HG03066 (cell line): ENCODE measurements at regions not wholly inside any gene's neighbourhood (a gene's known extent, or its start where the extent isn't known, plus 50 kb on each side); places are given as distances from the start of the nearest gene placed in this dataset.
A peak's percentile ranks its signal among the peaks of the same experiment; 100 is the strongest.

Experiments
- ATAC-seq: cut with Tn5 transposase; IDR thresholded peaks from one replicate; pipeline ENCODE4 v1.9.1; 2021; ENCODE audit warnings: low read depth; ENCODE audit not compliant: unreplicated experiment

- no peak for ATAC-seq
Observed at GRCh38 chr1:224846119-224846907, 83.2 kb upstream of the DNAH14 start.

- ATAC-seq, result no peak
Observed at GRCh38 chr1:224850446-224850845, 79.0 kb upstream of the DNAH14 start.

DNA sequence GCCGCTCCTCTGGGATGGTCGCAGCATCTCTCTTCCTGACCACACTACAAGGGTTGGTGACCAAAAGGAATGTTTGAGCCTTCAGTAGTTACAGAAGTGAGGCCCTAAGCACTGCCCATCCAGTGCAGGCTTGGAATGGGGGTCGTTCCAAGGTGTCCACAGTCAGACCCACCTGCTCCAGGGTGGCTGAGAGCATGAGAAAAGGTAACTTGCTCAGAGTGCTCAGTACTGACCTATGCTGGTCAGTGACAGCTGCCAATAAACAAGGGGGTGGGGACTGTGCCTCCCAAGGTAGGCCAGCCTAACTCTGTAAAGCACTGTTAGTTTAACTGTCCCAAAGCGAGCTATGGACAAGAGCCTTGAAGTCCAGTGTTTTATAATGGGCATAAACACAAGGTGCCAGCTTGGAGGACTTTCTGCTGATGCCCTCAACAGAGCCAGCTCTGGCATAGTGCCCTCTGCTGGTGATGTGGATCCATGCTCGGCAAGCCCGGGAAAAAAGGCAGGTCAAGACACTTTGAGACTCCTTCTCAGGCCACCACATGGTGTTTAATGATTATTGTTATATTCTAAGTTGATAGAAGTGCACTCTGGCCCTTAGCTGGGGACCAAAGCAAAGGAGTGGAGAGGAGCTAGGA lies 78.1 kb upstream of the DNAH14 start:
- peak; percentile 77 for ATAC-seq

DNA sequence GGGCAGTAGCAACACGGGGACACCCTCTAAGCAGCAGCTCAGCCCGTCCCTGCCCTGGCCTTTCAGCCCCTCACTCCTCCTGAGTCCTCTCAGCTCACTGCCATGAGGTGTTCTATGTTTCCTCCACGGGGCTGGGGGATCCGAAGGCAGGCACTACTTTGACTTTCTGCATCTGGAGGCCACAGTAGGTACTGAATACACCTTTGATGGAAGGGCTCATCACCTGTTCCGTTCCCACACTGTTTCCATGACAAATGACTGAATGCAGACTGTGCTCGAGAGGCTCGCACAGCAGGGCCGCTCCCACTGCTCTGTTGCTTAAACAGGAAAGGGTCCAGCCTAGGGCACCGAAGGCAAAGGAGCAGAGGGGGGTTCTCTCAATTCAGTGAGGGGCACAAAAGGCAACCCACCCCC lies 77.6 kb upstream of the DNAH14 start:
- peak; percentile 35 for ATAC-seq

GRCh38 chr1:224852901-224853568 lies 76.4 kb upstream of the DNAH14 start:
- no peak for ATAC-seq

GRCh38 chr1:224856973-224857372 lies 72.5 kb upstream of the DNAH14 start:
- ATAC-seq, result no peak

- no peak for ATAC-seq
Observed at GRCh38 chr1:224859651-224860050, 69.8 kb upstream of the DNAH14 start.

DNA sequence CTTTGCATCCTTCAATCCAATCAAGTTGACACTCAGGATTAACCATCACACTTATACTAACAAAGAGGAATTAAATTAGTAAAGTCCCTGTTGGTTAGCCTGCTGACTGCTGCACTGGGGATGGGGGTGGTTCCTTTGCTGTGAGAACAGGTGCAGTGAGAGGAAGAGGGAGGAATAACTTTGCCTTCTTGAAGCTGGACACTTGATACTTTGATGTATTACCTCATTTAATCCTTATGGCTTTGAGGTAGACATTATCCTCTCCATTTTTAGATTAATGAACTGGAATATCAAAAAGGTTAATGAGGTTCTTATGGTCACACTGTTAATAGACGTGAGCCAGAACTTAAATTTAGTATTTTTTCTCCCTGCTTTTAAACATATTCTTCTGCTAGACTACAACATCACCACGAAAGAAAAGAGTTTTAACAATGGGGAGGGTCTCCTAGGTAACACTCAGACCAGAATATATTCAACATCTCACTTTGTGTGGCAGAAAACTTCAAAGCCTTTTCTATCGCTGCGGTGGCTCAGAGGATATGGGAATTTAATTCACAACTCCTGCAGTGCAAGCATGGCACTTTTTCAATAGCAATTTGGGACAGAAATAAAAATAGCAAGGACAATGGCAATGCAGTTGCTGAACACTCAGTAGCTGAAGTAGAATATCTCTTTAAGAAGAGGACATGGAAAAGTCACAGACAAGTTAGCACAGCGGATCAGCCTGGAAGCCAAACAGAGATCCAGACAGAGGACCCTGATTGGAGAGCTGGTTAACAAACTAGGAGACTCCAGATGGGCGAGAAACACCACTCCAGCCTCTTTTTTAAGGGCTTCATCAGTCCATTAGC lies 68.8 kb upstream of the DNAH14 start:
- no peak for ATAC-seq

DNA sequence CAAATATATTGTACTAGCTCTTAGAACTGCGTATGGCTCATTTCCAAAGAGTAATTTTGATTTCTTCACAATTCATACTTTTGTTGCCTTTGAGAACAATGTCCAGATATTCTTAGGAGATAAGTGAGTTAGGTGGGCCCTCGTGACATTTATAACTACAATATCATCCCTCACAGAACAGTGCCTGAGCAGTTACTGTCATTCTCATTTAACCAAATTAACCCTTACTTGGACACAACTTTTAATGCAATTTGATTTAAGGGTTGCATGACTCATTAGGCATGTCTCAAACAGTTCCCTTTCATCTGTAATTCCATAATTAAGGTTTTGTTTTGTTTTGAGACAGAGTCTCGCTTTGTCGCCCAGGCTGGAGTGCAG lies 68.1 kb upstream of the DNAH14 start:
- no peak for ATAC-seq

- ATAC-seq, result no peak
Observed at GRCh38 chr1:224863486-224863885, 66.0 kb upstream of the DNAH14 start.

DNA sequence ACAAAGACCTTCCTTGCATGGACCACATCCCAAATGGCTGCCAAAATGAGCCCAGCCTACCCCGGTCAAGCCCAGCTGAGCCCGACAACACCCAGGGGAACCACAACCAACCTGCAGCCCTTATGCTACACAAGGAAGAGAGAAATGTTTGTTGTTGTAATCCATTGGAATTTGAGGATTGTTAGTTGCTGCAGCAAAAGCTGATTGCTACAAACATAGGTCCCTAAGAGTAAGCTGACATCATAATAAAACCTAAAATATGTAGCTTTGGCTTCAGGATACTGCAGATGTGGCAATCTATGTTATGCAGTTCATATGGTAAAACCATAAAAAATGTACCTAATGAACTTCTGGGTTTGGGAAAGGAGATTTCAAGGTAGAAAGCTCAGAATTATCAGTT lies 65.5 kb upstream of the DNAH14 start:
- no peak for ATAC-seq

- no peak for ATAC-seq
Observed at GRCh38 chr1:224865510-224865909, 64.0 kb upstream of the DNAH14 start.

DNA sequence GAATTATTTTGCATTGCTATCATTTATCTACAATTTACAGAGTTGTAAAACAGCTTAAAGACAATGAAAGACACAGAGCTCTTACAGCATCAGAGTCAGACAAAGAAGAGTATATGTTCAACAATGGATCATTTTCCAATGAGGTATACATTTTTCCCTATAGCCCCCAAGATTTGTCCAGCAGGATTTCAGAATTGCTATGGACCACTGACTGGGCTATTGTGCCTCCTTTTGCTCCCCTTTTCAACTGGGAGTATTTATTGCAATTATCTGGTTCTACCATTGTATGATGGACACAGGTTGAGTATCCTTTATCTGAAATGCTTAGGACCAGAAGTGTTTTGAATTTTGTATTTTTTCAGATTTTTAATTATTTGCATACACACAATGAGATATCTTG lies 62.5 kb upstream of the DNAH14 start:
- no peak for ATAC-seq

DNA sequence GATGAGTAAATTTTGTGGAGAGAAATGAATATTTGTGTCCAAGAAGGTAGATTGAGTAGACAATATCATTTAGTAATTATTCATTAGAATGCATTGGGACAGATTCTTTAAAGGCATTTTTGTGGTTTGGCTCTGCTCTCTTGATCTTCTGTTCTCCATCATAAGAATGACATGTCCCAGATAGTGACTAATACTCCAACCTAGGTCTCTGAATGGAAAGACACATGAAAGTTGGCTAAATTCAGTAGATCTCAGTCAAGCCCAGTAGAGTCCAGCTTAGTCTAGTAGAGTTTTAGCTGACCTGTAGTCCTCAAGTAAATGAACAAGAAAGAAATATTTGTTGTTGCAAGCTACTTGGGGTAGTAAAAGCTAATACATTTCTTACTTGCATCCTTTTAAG lies 61.8 kb upstream of the DNAH14 start:
- no peak for ATAC-seq

DNA sequence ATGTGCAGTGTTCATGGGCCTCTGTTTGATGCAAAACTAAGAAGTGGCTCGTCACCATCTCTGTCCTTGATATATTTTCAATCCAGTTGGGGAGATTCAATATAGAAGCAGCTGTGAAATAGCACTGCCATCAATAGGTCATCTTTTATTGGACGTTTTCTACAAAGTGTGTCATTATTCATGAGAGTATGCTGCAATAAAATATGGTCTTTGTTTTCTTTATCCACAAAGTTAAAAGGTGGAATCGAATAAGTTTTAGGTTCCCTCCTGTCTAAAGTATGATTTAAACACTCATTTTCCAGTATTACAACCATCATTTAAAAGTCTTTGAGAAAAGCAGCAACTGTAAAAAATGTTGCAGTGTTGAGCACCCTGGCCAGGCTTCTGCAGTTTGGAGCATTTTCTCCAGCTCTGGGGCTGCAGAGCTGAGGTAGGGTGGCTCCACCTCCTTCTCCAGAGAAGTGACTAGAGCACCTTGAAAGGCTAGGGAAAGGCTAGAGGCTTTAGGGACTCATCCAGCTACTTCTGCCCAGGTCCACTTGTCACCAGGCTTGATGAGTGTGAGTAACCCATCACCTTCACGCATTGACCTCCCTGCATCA lies 56.5 kb upstream of the DNAH14 start:
- ATAC-seq, result no peak

DNA sequence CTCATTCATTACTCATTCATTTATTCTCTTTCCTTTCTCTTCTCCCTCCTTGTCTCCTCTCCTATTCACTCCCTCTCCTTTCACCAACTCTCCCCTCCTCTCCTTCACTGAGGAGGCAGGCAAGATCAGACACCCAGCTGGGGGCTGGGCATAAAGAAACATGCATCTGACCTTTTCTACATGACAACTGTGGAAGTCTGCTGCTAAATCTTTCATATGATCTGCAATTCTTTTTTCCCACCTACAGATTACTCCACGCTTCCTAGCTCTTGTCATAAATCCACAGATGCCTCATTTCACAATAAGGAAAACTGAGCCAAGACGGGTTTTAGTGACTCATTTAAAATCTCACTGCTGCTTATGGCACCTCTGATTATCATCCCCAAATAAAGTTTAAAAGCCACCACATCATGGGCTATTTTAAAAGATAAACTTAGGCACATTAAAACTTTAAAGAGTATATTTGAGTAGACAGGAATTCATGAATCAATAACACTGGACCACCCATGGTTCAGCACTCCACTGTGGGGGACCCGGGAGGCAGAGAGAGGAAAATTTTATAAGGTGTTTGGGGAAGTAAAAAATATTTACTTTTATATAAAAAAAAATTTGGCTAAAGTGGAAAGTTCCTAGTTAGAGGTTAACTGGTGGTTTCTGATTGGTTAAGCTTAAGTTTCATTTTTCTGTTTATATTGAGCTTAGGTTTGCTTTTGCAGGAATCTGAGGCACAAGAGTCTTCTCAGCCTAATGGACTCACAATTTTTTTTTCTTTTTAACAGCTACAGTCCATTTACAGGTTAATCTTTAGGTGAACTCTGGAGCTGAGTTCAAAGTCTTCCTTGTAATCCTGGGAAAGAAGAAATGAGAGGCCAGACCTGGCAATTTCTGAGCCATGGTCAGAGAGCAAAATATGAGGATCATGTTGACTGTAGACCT lies 55.8 kb upstream of the DNAH14 start:
- ATAC-seq, result no peak

DNA sequence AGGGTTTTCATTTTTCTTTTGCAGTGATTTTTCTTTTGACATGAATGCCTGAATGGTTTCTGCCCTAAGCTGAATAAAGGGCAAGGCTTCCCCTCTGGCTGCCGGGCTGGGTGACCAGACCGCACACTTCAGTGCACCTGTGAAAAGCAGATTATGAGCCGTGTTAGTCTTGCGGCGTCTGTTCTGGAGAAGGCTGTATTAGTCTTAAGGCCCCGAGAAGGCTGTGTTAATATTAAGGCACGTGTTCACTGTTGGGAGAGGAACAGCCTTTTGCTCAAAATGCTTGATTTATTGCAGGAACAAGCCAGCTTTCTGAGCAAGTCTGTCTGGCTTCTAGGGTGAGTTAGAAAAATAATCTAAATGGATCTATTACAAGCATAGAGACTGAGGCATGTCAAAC lies 54.7 kb upstream of the DNAH14 start:
- no peak for ATAC-seq

- no peak for ATAC-seq
Observed at GRCh38 chr1:224879162-224879803, 50.2 kb upstream of the DNAH14 start.
